Cardiac fibroblast (primary cell): ENCODE measurements at regions not wholly inside any gene's neighbourhood (a gene's known extent, or its start where the extent isn't known, plus 50 kb on each side); places are given as distances from the start of the nearest gene placed in this dataset.
A peak's percentile ranks its signal among the peaks of the same experiment; 100 is the strongest.

ENCODE experiments used
- DNase-seq, 2 donors: peaks; one replicate each; pipeline versions ENCODE4 v3.0.0 to v3.0.0-alpha.2; 2010; ENCODE audit warnings: low read depth in 2 of 2
- H3K4me3 ChIP-seq, 2 donors: replicated peaks in 1 of 2; 1 replicate in 1 of 2; 2 replicates in 1 of 2; pipeline ENCODE4 v1.5.1; 2011; ENCODE audit warnings: low read depth in 2 of 2, low read length in 2 of 2, mild to moderate bottlenecking in 2 of 2, moderate library complexity in 1 of 2
- CTCF ChIP-seq: IDR thresholded peaks from one replicate; pipeline ENCODE4 v1.5.1; 2011; ENCODE audit warnings: low read depth, mild to moderate bottlenecking, low read length, inconsistent platforms

- TF ChIP-seq CTCF = no peak
- no peak overlapping the region for H3K4me3 ChIP-seq
- peak in 1 of 2 donors; percentile 10 for DNase-seq
Measured at GRCh38 chr13:47287291-47287751, 390.5 kb upstream of the HTR2A start.

- TF ChIP-seq CTCF = no peak
- no peak overlapping the region for H3K4me3 ChIP-seq
- no peak for DNase-seq
Measured at GRCh38 chr13:47281991-47282390, 385.1 kb upstream of the HTR2A start.

- no peak for DNase-seq
- H3K4me3 ChIP-seq = no peak overlapping the region
- no peak for TF ChIP-seq CTCF
Measured at GRCh38 chr13:47279920-47280319, 383.1 kb upstream of the HTR2A start.

- peak; percentile 27 to 58 for DNase-seq
- no peak overlapping the region for H3K4me3 ChIP-seq
- TF ChIP-seq CTCF = no peak
Measured at GRCh38 chr13:47277774-47278173, 380.9 kb upstream of the HTR2A start.

- no peak for TF ChIP-seq CTCF
- DNase-seq = no peak
- H3K4me3 ChIP-seq = no peak overlapping the region
Measured at GRCh38 chr13:47268270-47268669, 371.4 kb upstream of the HTR2A start.

- H3K4me3 ChIP-seq = no peak overlapping the region
- DNase-seq = no peak
- no peak for TF ChIP-seq CTCF
Measured at GRCh38 chr13:47258384-47258783, 361.5 kb upstream of the HTR2A start.

- DNase-seq = peak; percentile 75 to 92
- no peak for TF ChIP-seq CTCF
Measured at GRCh38 chr13:47256618-47257017, 359.8 kb upstream of the HTR2A start.

More at GRCh38 chr13:47256618-47257017, 359.8 kb upstream of the HTR2A start:
- H3K4me3 ChIP-seq = no peak overlapping the region
